Gastroesophageal sphincter (tissue), 4 donors: ENCODE measurements at regions not wholly inside any gene's neighbourhood (a gene's known extent, or its start where the extent isn't known, plus 50 kb on each side); places are given as distances from the start of the nearest gene placed in this dataset.

Source experiments
- ATAC-seq: fragments of 150-250 bp; one replicate; pipeline ENCODE4 v1.9.1; 2016; ENCODE audit warnings: mild to moderate bottlenecking, moderate library complexity
- H3K27ac ChIP-seq, 4 donors: fragments of 200-600 bp; sonication (generic) in 3 of 4; 1 replicate in 3 of 4; 2 replicates in 1 of 4; pipeline ENCODE4 v1.5.1; 2016 to 2019
- H3K27me3 ChIP-seq: fragments of 200-600 bp; sonication (generic); one replicate; pipeline ENCODE4 v1.5.1; 2019
- H3K36me3 ChIP-seq, 2 donors: fragments of 200-600 bp; sonication (generic); one replicate each; pipeline ENCODE4 v1.5.1; 2019; ENCODE audit warnings: control low read depth in 1 of 2
- H3K4me1 ChIP-seq, 3 donors: fragments of 200-600 bp; sonication (generic); 1 replicate in 2 of 3; 2 replicates in 1 of 3; pipeline ENCODE4 v1.5.1; 2016 to 2019; ENCODE audit warnings: control low read depth in 2 of 3
- H3K4me3 ChIP-seq, 2 donors: fragments of 200-600 bp; sonication (generic); one replicate each; pipeline ENCODE4 v1.5.1; 2019; ENCODE audit warnings: mild to moderate bottlenecking in 1 of 2, moderate library complexity in 1 of 2
- H3K9me3 ChIP-seq, 3 donors: fragments of 200-600 bp; sonication (generic); one replicate each; pipeline ENCODE4 v1.5.1; 2017 to 2019; ENCODE audit warnings: control low read depth in 2 of 3
- EP300 ChIP-seq: sonication (generic); formaldehyde crosslinking; IDR thresholded peaks from one replicate; pipeline ENCODE4 v1.6.1; 2017; ENCODE audit warnings: antibody characterized with exemption, mild to moderate bottlenecking
- POLR2A ChIP-seq, 2 donors: fragments of 450-650 bp; IDR thresholded peaks; one replicate each; pipeline ENCODE4 v1.6.1; 2017; ENCODE audit warnings: antibody characterized with exemption in 2 of 2, mild to moderate bottlenecking in 2 of 2, moderate library complexity in 1 of 2
- POLR2AphosphoS5 ChIP-seq: sonication (generic); formaldehyde crosslinking; IDR thresholded peaks from one replicate; pipeline ENCODE4 v1.6.1; 2017; ENCODE audit warnings: antibody characterized with exemption
- WGBS, 2 donors: methylation state at CpG; one replicate each; pipeline ENCODE4 v1.1.5; 2018; ENCODE audit warnings: low coverage in 1 of 2; 5-methylcytosine and 5-hydroxymethylcytosine counted together
- TF ChIP-seq, protein P1 (sequence below), 4 experiments: fragments of 200-600 bp in 2 of 4; fragments of 450-650 bp in 2 of 4; sonication (generic) in 1 of 4; IDR thresholded peaks; one replicate each; pipeline ENCODE4 v1.5.1; 2017 to 2019; ENCODE audit warnings: antibody characterized with exemption in 4 of 4, mild to moderate bottlenecking in 2 of 4, moderate library complexity in 2 of 4

DNA sequence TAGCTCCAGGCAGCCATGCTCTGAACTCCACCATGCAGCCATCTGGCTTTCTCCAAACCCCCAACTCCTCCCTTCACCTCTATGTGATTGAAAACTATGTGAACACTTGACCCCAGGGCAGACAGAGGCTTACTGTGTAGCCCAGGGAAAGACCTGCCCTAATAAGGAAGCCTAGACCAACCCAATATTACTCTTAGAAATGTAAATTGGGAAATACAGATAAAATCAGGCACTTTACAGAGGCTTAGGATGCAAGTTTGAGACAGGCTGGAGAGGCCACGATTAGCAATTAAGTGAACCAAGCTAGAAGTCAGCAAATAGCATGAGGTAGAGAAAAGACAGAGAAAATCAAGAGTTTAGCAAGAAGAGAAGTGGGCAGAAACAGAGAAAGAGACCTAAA, 141.7 kb upstream of the ABCA1 start:
- WGBS, 2 donors, result 62 to 71% methylated on average over 1 of the region's 1 CpG
- Histone ChIP-seq H3K9me3 (no peaks in the 10 kb centered on the region), H3K36me3 (no peaks in the 10 kb centered on the region), H3K27me3 (no peaks in the 10 kb centered on the region), H3K4me1 (peaks cover 8 to 15% (median 10%) of the 10 kb centered on the region in 3 donors), H3K4me3 (no peak overlapping the region), H3K27ac (no peak overlapping the region)
- ATAC-seq, result no peak
- TF ChIP-seq POLR2A (IDR thresholded peaks at IDR 0.05) (no peak), POLR2AphosphoS5 (no peak), EP300 (no peak)
- TF ChIP-seq, protein P1, sequence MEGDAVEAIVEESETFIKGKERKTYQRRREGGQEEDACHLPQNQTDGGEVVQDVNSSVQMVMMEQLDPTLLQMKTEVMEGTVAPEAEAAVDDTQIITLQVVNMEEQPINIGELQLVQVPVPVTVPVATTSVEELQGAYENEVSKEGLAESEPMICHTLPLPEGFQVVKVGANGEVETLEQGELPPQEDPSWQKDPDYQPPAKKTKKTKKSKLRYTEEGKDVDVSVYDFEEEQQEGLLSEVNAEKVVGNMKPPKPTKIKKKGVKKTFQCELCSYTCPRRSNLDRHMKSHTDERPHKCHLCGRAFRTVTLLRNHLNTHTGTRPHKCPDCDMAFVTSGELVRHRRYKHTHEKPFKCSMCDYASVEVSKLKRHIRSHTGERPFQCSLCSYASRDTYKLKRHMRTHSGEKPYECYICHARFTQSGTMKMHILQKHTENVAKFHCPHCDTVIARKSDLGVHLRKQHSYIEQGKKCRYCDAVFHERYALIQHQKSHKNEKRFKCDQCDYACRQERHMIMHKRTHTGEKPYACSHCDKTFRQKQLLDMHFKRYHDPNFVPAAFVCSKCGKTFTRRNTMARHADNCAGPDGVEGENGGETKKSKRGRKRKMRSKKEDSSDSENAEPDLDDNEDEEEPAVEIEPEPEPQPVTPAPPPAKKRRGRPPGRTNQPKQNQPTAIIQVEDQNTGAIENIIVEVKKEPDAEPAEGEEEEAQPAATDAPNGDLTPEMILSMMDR (IDR thresholded peaks at IDR 0.05), result no peak

DNA sequence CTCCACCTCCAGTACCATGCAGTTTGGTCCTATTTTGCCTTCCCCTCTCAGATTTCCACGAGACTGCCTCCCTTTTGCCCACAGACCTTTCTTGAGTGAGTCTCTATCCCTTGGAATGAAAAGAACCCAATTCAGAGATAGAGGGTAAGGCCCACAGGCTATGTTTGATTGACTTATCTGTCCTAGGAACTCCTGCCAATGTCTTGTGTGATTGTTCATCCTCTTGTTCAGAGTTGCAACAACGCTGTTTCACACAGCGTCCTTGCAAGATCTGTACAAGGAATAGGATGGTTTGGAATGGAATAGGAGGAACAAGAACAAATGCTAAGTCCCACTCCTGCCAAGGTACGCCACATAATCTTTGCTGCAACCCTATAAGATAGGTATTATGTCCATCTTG, 142.2 kb upstream of the ABCA1 start:
- ATAC-seq, result no peak
- Histone ChIP-seq H3K4me3 (no peak overlapping the region), H3K4me1 (peaks cover 4 to 10% (median 6%) of the 10 kb centered on the region in 3 donors), H3K9me3 (no peaks in the 10 kb centered on the region), H3K36me3 (no peaks in the 10 kb centered on the region), H3K27ac (no peak overlapping the region), H3K27me3 (no peaks in the 10 kb centered on the region)
- 88 to 100% methylated on average over 2 to 4 of the region's 4 CpGs for WGBS, 2 donors
- no peak for TF ChIP-seq EP300
- TF ChIP-seq, protein P1 (IDR thresholded peaks at IDR 0.05), result no peak
- TF ChIP-seq POLR2AphosphoS5, result no peak
- TF ChIP-seq POLR2A (IDR thresholded peaks at IDR 0.05), result no peak

DNA sequence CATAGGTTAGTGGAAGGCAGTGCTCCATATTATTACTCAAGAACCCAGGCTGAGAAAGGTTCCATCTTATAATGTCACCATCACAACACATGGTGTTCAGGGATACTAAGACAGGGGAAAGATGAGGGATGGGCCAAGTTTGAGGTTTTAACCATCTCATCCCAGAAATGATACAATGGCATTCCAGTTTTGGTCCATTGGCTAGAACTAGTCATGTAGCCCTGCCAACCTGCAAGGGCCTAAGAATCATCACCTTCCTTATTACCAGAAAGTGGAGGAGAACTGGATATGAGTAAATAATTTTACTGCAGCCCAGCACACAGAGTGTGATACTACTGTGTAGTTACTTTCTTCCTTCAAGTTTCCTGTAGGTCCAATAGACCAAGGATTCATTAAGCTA, 144.5 kb upstream of the ABCA1 start:
- Histone ChIP-seq H3K4me3 (no peak overlapping the region), H3K27me3 (no peaks in the 10 kb centered on the region), H3K4me1 (no peaks in the 10 kb centered on the region), H3K9me3 (no peaks in the 10 kb centered on the region), H3K27ac (no peak overlapping the region), H3K36me3 (no peaks in the 10 kb centered on the region)
- ATAC-seq, result no peak
- TF ChIP-seq POLR2A (IDR thresholded peaks at IDR 0.05) (no peak), POLR2AphosphoS5 (no peak), EP300 (no peak)
- TF ChIP-seq, protein P1 (IDR thresholded peaks at IDR 0.05), result no peak

DNA sequence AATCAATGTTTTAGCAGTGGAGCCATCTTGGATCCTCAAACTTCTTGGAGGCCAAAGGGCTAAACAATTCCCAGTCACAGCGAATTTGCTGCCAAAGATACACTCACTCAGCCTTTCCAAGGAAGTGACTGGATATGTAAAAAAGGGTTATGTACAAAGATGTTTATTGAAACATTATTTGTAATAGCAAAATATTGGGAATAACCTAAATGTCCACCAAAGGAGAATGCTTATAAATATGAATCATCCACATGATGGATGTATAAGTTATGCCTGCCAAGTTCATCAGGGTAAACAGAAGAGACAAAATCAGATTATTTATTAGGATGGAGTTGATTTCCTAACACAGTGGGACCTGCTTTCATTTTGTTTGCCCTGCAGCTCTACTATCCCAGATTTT, 145.2 kb upstream of the ABCA1 start:
- no peak for TF ChIP-seq POLR2AphosphoS5
- no peak for TF ChIP-seq EP300
- no peak for TF ChIP-seq POLR2A (IDR thresholded peaks at IDR 0.05)
- TF ChIP-seq, protein P1 (IDR thresholded peaks at IDR 0.05), result no peak
- no peak overlapping the region for H3K4me3 ChIP-seq
- H3K9me3 ChIP-seq, result no peaks in the 10 kb centered on the region
- H3K27ac ChIP-seq, result no peak overlapping the region
- H3K27me3 ChIP-seq, result no peaks in the 10 kb centered on the region
- H3K36me3 ChIP-seq, result no peaks in the 10 kb centered on the region
- no peak for ATAC-seq
- 40 to 53% methylated on average over 1 of the region's 1 CpG for WGBS, 2 donors
- H3K4me1 ChIP-seq, result no peaks in the 10 kb centered on the region

DNA sequence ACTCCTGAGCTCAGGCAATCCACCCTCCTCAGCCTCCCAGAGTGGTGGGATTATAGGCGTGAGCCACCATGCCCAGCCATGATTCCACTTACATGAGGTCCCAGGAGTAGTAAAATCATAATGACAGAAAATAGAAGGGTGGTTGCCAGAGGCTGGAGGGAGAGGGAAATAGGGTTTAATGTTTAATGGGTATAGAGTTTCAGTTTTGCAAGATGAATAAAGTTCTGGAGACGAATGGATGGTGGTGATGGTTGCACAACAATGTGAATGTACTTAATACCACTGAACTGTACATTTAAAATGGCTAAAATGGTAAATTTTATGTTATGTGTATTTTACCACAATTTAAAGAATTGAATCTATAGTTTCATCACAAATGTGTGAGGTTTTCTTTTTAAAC, 146.5 kb upstream of the ABCA1 start:
- no peak for ATAC-seq
- no peaks in the 10 kb centered on the region for H3K36me3 ChIP-seq
- WGBS, 2 donors, result 78 to 93% methylated on average over 1 to 2 of the region's 2 CpGs

More for the DNA sequence above, 146.5 kb upstream of the ABCA1 start:
- Histone ChIP-seq H3K27me3 (no peaks in the 10 kb centered on the region), H3K4me3 (no peak overlapping the region), H3K27ac (no peak overlapping the region), H3K4me1 (no peaks in the 10 kb centered on the region), H3K9me3 (no peaks in the 10 kb centered on the region)
- TF ChIP-seq EP300 (no peak), POLR2AphosphoS5 (no peak), POLR2A (IDR thresholded peaks at IDR 0.05) (no peak)
- TF ChIP-seq, protein P1 (IDR thresholded peaks at IDR 0.05), result no peak
